ENCODE measurements at regions not wholly inside any gene's neighbourhood (a gene's known extent, or its start where the extent isn't known, plus 50 kb on each side); places are given as distances from the start of the nearest gene placed in this dataset.

GRCh38 chr13:52949044-52949443 is 79.6 kb upstream of the OLFM4 start:
- no peak overlapping the region for H3K4me3 ChIP-seq (ENCODE audit: low read depth, low read length)
- H3K27me3 ChIP-seq (ENCODE audit: control insufficient read depth, insufficient read depth, low read length), result no peaks in the 10 kb centered on the region
- TF ChIP-seq, protein P1, sequence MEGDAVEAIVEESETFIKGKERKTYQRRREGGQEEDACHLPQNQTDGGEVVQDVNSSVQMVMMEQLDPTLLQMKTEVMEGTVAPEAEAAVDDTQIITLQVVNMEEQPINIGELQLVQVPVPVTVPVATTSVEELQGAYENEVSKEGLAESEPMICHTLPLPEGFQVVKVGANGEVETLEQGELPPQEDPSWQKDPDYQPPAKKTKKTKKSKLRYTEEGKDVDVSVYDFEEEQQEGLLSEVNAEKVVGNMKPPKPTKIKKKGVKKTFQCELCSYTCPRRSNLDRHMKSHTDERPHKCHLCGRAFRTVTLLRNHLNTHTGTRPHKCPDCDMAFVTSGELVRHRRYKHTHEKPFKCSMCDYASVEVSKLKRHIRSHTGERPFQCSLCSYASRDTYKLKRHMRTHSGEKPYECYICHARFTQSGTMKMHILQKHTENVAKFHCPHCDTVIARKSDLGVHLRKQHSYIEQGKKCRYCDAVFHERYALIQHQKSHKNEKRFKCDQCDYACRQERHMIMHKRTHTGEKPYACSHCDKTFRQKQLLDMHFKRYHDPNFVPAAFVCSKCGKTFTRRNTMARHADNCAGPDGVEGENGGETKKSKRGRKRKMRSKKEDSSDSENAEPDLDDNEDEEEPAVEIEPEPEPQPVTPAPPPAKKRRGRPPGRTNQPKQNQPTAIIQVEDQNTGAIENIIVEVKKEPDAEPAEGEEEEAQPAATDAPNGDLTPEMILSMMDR (IDR thresholded peaks at IDR 0.05; ENCODE audit: insufficient read depth, low read length, poor library complexity, severe bottlenecking), result no peak
- DNase-seq (ENCODE audit: low read depth), result no peak
- H3K36me3 ChIP-seq (ENCODE audit: control insufficient read depth, insufficient read depth, low read length), result no peaks in the 10 kb centered on the region

DNA sequence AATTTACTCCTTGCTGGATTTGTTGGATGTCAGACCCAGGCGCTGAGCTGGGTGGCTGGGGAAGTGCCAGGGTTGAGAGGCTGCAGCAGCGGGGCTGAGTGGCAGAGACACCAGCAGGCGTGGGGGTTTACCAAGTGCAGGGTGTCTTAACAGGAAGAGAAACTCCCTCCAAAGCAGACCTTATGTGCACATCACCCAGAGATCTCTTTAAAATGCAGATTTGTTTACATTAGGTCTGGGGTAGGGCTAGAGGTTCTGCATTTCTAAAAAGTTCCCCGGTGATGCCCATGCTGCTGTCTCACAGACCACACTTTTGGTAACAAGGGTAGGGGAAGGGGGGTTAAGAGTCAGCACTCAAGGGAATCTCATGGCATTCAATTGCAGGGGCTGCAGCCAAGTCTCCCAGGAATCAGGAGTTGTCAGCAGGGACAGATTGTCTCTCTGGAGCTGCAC is 80.7 kb upstream of the OLFM4 start:
- Histone ChIP-seq H3K4me3 (ENCODE audit: low read depth, low read length) (no peak overlapping the region), H3K36me3 (ENCODE audit: control insufficient read depth, insufficient read depth, low read length) (no peaks in the 10 kb centered on the region), H3K27me3 (ENCODE audit: control insufficient read depth, insufficient read depth, low read length) (no peaks in the 10 kb centered on the region)
- TF ChIP-seq, protein P1 (IDR thresholded peaks at IDR 0.05; ENCODE audit: insufficient read depth, low read length, poor library complexity, severe bottlenecking), result no peak
- no peak for DNase-seq (ENCODE audit: low read depth)

DNA sequence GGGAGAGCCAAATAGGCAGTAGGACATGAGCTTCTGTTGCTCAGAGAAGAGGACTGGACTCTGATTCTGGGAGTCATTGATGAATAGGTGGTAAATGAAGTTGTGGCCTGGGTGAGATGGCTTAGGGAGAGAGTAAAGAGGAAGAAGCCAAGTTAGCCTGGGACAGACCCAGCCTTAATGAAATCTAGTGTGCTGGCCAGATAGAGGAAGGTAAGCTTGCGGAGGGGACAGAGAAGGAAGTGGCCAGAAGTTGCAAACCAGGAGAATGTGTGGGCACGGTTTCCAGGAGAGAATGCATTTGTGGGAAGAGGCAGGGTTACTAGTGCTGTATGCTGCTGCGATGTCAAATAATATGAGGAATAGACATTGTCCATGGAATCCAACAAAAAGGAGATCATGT is 83.3 kb upstream of the OLFM4 start:
- TF ChIP-seq, protein P1 (IDR thresholded peaks at IDR 0.05; ENCODE audit: insufficient read depth, low read length, poor library complexity, severe bottlenecking), result no peak
- Histone ChIP-seq H3K36me3 (ENCODE audit: control insufficient read depth, insufficient read depth, low read length) (no peaks in the 10 kb centered on the region), H3K4me3 (ENCODE audit: low read depth, low read length) (no peak overlapping the region), H3K27me3 (ENCODE audit: control insufficient read depth, insufficient read depth, low read length) (no peaks in the 10 kb centered on the region)
- DNase-seq (ENCODE audit: low read depth), result no peak

DNA sequence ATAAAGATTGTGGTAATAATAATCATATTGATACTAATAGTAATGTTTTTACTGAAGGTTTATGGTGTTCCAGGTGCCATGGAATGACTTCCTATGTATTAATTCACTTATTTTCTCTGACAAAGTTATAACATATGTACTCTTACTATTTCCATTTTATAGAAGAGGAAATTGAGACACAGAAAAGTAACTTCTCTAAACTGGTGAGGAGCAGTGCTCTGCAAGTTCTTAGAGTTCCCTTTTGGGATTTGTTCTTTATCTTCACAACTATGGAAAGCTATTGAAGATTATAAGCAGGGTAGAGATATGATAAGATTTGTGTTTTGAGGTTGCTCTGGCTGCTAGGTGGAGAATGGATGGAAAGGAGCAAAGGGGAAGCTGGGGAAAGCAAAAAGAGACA is 83.9 kb upstream of the OLFM4 start:
- no peak for DNase-seq (ENCODE audit: low read depth)
- Histone ChIP-seq H3K4me3 (ENCODE audit: low read depth, low read length) (no peak overlapping the region), H3K27me3 (ENCODE audit: control insufficient read depth, insufficient read depth, low read length) (no peaks in the 10 kb centered on the region), H3K36me3 (ENCODE audit: control insufficient read depth, insufficient read depth, low read length) (no peaks in the 10 kb centered on the region)
- TF ChIP-seq, protein P1 (IDR thresholded peaks at IDR 0.05; ENCODE audit: insufficient read depth, low read length, poor library complexity, severe bottlenecking), result no peak

- TF ChIP-seq, protein P1 (IDR thresholded peaks at IDR 0.05; ENCODE audit: insufficient read depth, low read length, poor library complexity, severe bottlenecking), result no peak
- H3K36me3 ChIP-seq (ENCODE audit: control insufficient read depth, insufficient read depth, low read length), result no peaks in the 10 kb centered on the region
- no peak for DNase-seq (ENCODE audit: low read depth)
- H3K4me3 ChIP-seq (ENCODE audit: low read depth, low read length), result no peak overlapping the region
- H3K27me3 ChIP-seq (ENCODE audit: control insufficient read depth, insufficient read depth, low read length), result no peaks in the 10 kb centered on the region
Measured at GRCh38 chr13:52938065-52938464, 89.6 kb upstream of the PCDH8 start.

GRCh38 chr13:52936806-52937205 is 88.4 kb upstream of the PCDH8 start:
- Histone ChIP-seq H3K4me3 (ENCODE audit: low read depth, low read length) (no peak overlapping the region), H3K36me3 (ENCODE audit: control insufficient read depth, insufficient read depth, low read length) (no peaks in the 10 kb centered on the region), H3K27me3 (ENCODE audit: control insufficient read depth, insufficient read depth, low read length) (no peaks in the 10 kb centered on the region)
- TF ChIP-seq, protein P1 (IDR thresholded peaks at IDR 0.05; ENCODE audit: insufficient read depth, low read length, poor library complexity, severe bottlenecking), result no peak
- no peak for DNase-seq (ENCODE audit: low read depth)

Measured in kidney epithelial cell (primary cell).